Epithelial cell of esophagus (primary cell): ENCODE measurements at regions not wholly inside any gene's neighbourhood (a gene's known extent, or its start where the extent isn't known, plus 50 kb on each side); places are given as distances from the start of the nearest gene placed in this dataset.
"Not testable (repeated sequence)": the region's sequence is repeated elsewhere in the genome, so short reads cannot be mapped to it uniquely, and the experiment has no call there.

Experiments
- DNase-seq: peaks from one replicate; pipeline ENCODE4 v3.0.0; 2010; ENCODE audit warnings: low read depth
- H3K4me3 ChIP-seq: 2 replicates; pipeline ENCODE4 v1.5.1; 2011; ENCODE audit warnings: mild to moderate bottlenecking, low read length, control low read depth
- CTCF ChIP-seq: IDR thresholded peaks from 2 replicates; pipeline ENCODE4 v1.5.1; 2011; ENCODE audit warnings: low read depth, mild to moderate bottlenecking, low read length, control low read depth, inconsistent platforms; ENCODE audit not compliant: insufficient read depth; ENCODE audit errors: missing control alignments

GRCh38 chr6:163861627-163862026, 447.1 kb downstream of the QKI start:
- H3K4me3 ChIP-seq, result no peak overlapping the region
- no peak for DNase-seq
- TF ChIP-seq CTCF, result no peak

- DNase-seq, result no peak
- TF ChIP-seq CTCF, result no peak
- H3K4me3 ChIP-seq, result no peak overlapping the region
These were observed 446.0 kb downstream of the QKI start for GRCh38 chr6:163860287-163861081.

GRCh38 chr6:163858870-163859269, 444.4 kb downstream of the QKI start:
- not testable (repeated sequence) for DNase-seq

GRCh38 chr6:163857421-163857820, 442.9 kb downstream of the QKI start:
- no peak for TF ChIP-seq CTCF
- no peak for DNase-seq
- H3K4me3 ChIP-seq, result no peak overlapping the region

More at GRCh38 chr6:163858870-163859269, 444.4 kb downstream of the QKI start:
- not testable (repeated sequence) for H3K4me3 ChIP-seq

GRCh38 chr6:163850874-163851273, 436.4 kb downstream of the QKI start:
- H3K4me3 ChIP-seq, result no peak overlapping the region
- no peak for DNase-seq
- TF ChIP-seq CTCF, result no peak

- no peak for TF ChIP-seq CTCF
- no peak for DNase-seq
- H3K4me3 ChIP-seq, result no peak overlapping the region
These were observed 430.2 kb downstream of the QKI start for GRCh38 chr6:163844761-163845160.

- TF ChIP-seq CTCF, result no peak
- H3K4me3 ChIP-seq, result no peak overlapping the region
- DNase-seq, result no peak
These were observed 429.8 kb downstream of the QKI start for GRCh38 chr6:163844357-163844756.
